ENCODE measurements at regions not wholly inside any gene's neighbourhood (a gene's known extent, or its start where the extent isn't known, plus 50 kb on each side); places are given as distances from the start of the nearest gene placed in this dataset.

- Histone ChIP-seq H3K27me3 (replicated peaks in 1 of 2; ENCODE audit: control insufficient read depth in 2 of 2, extremely low read depth in 1 of 2, insufficient read depth in 2 of 2, low read length in 1 of 2) (no peaks in the 10 kb centered on the region), H3K27ac (ENCODE audit: low read length) (no peak overlapping the region), H3K36me3 (ENCODE audit: control insufficient read depth in 2 of 2, extremely low read depth in 1 of 2, insufficient read depth in 1 of 2, low read length in 1 of 2) (no peaks in the 10 kb centered on the region), H3K9me3 (peaks cover 3% of the 10 kb centered on the region), H3K4me3 (ENCODE audit: control insufficient read depth in 1 of 2, extremely low read depth in 1 of 2, low read length in 1 of 2) (no peak overlapping the region), H3K4me1 (ENCODE audit: control insufficient read depth in 1 of 2, extremely low read depth in 1 of 2, insufficient read depth in 2 of 2, low read length in 2 of 2) (peaks cover 0 to 2% of the 10 kb centered on the region in 2 experiments)
- Mint-ChIP-seq H3K27ac (no peak overlapping the region), H3K4me3 (no peak overlapping the region), H3K36me3 (peaks cover 23% of the 10 kb centered on the region), H3K27me3 (no peaks in the 10 kb centered on the region), H3K9me3 (peaks cover 3 to 12% (median 12%) of the 10 kb centered on the region in 3 donors), H3K4me1 (peaks cover 9 to 12% (median 11%) of the 10 kb centered on the region in 3 donors)
- ATAC-seq (replicated peaks in 1 of 4) (no peak), DNase-seq (no peak)
- 71% methylated on average over 1 of the region's 2 CpGs for WGBS (ENCODE audit: insufficient coverage)
- CTCF ChIA-PET: no interaction called here
- POLR2A ChIA-PET: interaction anchor here in 1 of 2 donors (0.6 kb wide), 1 partner anchor 71 kb away, joined by 4 read pairs; no protein-coding TSS in a partner anchor
Observed at GRCh38 chr2:43117521-43118143, 108.8 kb downstream of the ZFP36L2 start.

GRCh38 chr2:43116988-43117387, 109.4 kb downstream of the ZFP36L2 start:
- Mint-ChIP-seq H3K4me1 (peaks cover 4 to 6% (median 5%) of the 10 kb centered on the region in 3 donors), H3K4me3 (no peak overlapping the region), H3K27me3 (no peaks in the 10 kb centered on the region), H3K36me3 (peaks cover 23% of the 10 kb centered on the region), H3K27ac (no peak overlapping the region), H3K9me3 (peaks cover 3 to 12% (median 12%) of the 10 kb centered on the region in 3 donors)
- Histone ChIP-seq H3K36me3 (ENCODE audit: control insufficient read depth in 2 of 2, extremely low read depth in 1 of 2, insufficient read depth in 1 of 2, low read length in 1 of 2) (no peaks in the 10 kb centered on the region), H3K4me1 (ENCODE audit: control insufficient read depth in 1 of 2, extremely low read depth in 1 of 2, insufficient read depth in 2 of 2, low read length in 2 of 2) (peaks cover 0 to 2% of the 10 kb centered on the region in 2 experiments), H3K27me3 (replicated peaks in 1 of 2; ENCODE audit: control insufficient read depth in 2 of 2, extremely low read depth in 1 of 2, insufficient read depth in 2 of 2, low read length in 1 of 2) (no peaks in the 10 kb centered on the region), H3K4me3 (ENCODE audit: control insufficient read depth in 1 of 2, extremely low read depth in 1 of 2, low read length in 1 of 2) (no peak overlapping the region), H3K27ac (ENCODE audit: low read length) (no peak overlapping the region), H3K9me3 (peaks cover 3% of the 10 kb centered on the region)
- CTCF ChIA-PET: no interaction called here
- POLR2A ChIA-PET: interaction anchor here in 1 of 2 donors (0.6 kb wide), 1 partner anchor 70 kb away, joined by 4 read pairs; no protein-coding TSS in a partner anchor
- WGBS (ENCODE audit: insufficient coverage): 86% methylated on average over 1 of the region's 3 CpGs
- no peak for ATAC-seq (replicated peaks in 1 of 4)
- no peak for DNase-seq

GRCh38 chr2:43115881-43116280, 110.5 kb downstream of the ZFP36L2 start:
- ChIA-PET POLR2A (no interaction called here), CTCF (no interaction called here)
- DNase-seq (no peak), ATAC-seq (replicated peaks in 1 of 4) (no peak)
- Histone ChIP-seq H3K27me3 (replicated peaks in 1 of 2; ENCODE audit: control insufficient read depth in 2 of 2, extremely low read depth in 1 of 2, insufficient read depth in 2 of 2, low read length in 1 of 2) (no peaks in the 10 kb centered on the region), H3K9me3 (peaks cover 3% of the 10 kb centered on the region), H3K36me3 (ENCODE audit: control insufficient read depth in 2 of 2, extremely low read depth in 1 of 2, insufficient read depth in 1 of 2, low read length in 1 of 2) (no peaks in the 10 kb centered on the region), H3K4me3 (ENCODE audit: control insufficient read depth in 1 of 2, extremely low read depth in 1 of 2, low read length in 1 of 2) (no peak overlapping the region), H3K27ac (ENCODE audit: low read length) (no peak overlapping the region), H3K4me1 (ENCODE audit: control insufficient read depth in 1 of 2, extremely low read depth in 1 of 2, insufficient read depth in 2 of 2, low read length in 2 of 2) (no peaks in the 10 kb centered on the region)
- H3K27me3 Mint-ChIP-seq: no peaks in the 10 kb centered on the region
- peaks cover 3 to 12% (median 12%) of the 10 kb centered on the region in 3 donors for H3K9me3 Mint-ChIP-seq
- no CpG with 5 or more reads among the region's 5 CpGs for WGBS (ENCODE audit: insufficient coverage)
- H3K4me1 Mint-ChIP-seq: peaks cover 0 to 5% (median 4%) of the 10 kb centered on the region in 3 donors
- H3K27ac Mint-ChIP-seq: no peak overlapping the region
- H3K36me3 Mint-ChIP-seq: peaks cover 23% of the 10 kb centered on the region
- H3K4me3 Mint-ChIP-seq: no peak overlapping the region

GRCh38 chr2:43114210-43114609, 112.2 kb downstream of the ZFP36L2 start:
- Mint-ChIP-seq H3K4me1 (peaks cover 0 to 9% (median 4%) of the 10 kb centered on the region in 3 donors), H3K9me3 (peaks cover 0 to 8% (median 7%) of the 10 kb centered on the region in 3 donors), H3K36me3 (peaks cover 17% of the 10 kb centered on the region), H3K4me3 (no peak overlapping the region), H3K27ac (no peak overlapping the region), H3K27me3 (no peaks in the 10 kb centered on the region)
- CTCF ChIA-PET: no interaction called here
- H3K27me3 ChIP-seq (replicated peaks in 1 of 2; ENCODE audit: control insufficient read depth in 2 of 2, extremely low read depth in 1 of 2, insufficient read depth in 2 of 2, low read length in 1 of 2): no peaks in the 10 kb centered on the region
- ATAC-seq (replicated peaks in 1 of 4): no peak
- no peak overlapping the region for H3K27ac ChIP-seq (ENCODE audit: low read length)
- POLR2A ChIA-PET: interaction anchor here in 1 of 2 donors (0.6 kb wide), 1 partner anchor 107 kb away, joined by 3 read pairs; no protein-coding TSS in a partner anchor
- H3K9me3 ChIP-seq: peaks cover under 1% of the 10 kb centered on the region
- DNase-seq: no peak
- no peak overlapping the region for H3K4me3 ChIP-seq (ENCODE audit: control insufficient read depth in 1 of 2, extremely low read depth in 1 of 2, low read length in 1 of 2)
- H3K4me1 ChIP-seq (ENCODE audit: control insufficient read depth in 1 of 2, extremely low read depth in 1 of 2, insufficient read depth in 2 of 2, low read length in 2 of 2): no peaks in the 10 kb centered on the region
- H3K36me3 ChIP-seq (ENCODE audit: control insufficient read depth in 2 of 2, extremely low read depth in 1 of 2, insufficient read depth in 1 of 2, low read length in 1 of 2): no peaks in the 10 kb centered on the region

GRCh38 chr2:43111788-43112554, 114.4 kb downstream of the ZFP36L2 start:
- Histone ChIP-seq H3K27ac (ENCODE audit: low read length) (no peak overlapping the region), H3K4me3 (ENCODE audit: control insufficient read depth in 1 of 2, extremely low read depth in 1 of 2, low read length in 1 of 2) (no peak overlapping the region), H3K36me3 (ENCODE audit: control insufficient read depth in 2 of 2, extremely low read depth in 1 of 2, insufficient read depth in 1 of 2, low read length in 1 of 2) (no peaks in the 10 kb centered on the region), H3K9me3 (no peaks in the 10 kb centered on the region), H3K27me3 (replicated peaks in 1 of 2; ENCODE audit: control insufficient read depth in 2 of 2, extremely low read depth in 1 of 2, insufficient read depth in 2 of 2, low read length in 1 of 2) (no peaks in the 10 kb centered on the region), H3K4me1 (ENCODE audit: control insufficient read depth in 1 of 2, extremely low read depth in 1 of 2, insufficient read depth in 2 of 2, low read length in 2 of 2) (no peaks in the 10 kb centered on the region)
- 90% methylated on average over 6 of the region's 7 CpGs for WGBS (ENCODE audit: insufficient coverage)
- POLR2A ChIA-PET: no interaction called here
- H3K27me3 Mint-ChIP-seq: no peaks in the 10 kb centered on the region
- no peaks in the 10 kb centered on the region for H3K9me3 Mint-ChIP-seq
- ATAC-seq (replicated peaks in 1 of 4) (no peak), DNase-seq (no peak)
- H3K4me3 Mint-ChIP-seq: no peak overlapping the region
- H3K4me1 Mint-ChIP-seq: peaks cover 6 to 15% (median 10%) of the 10 kb centered on the region in 3 donors
- H3K27ac Mint-ChIP-seq: no peak overlapping the region
- CTCF ChIA-PET: no interaction called here
- peaks cover 4% of the 10 kb centered on the region for H3K36me3 Mint-ChIP-seq

- Histone ChIP-seq H3K4me3 (ENCODE audit: control insufficient read depth in 1 of 2, extremely low read depth in 1 of 2, low read length in 1 of 2) (no peak overlapping the region), H3K36me3 (ENCODE audit: control insufficient read depth in 2 of 2, extremely low read depth in 1 of 2, insufficient read depth in 1 of 2, low read length in 1 of 2) (no peaks in the 10 kb centered on the region), H3K27me3 (replicated peaks in 1 of 2; ENCODE audit: control insufficient read depth in 2 of 2, extremely low read depth in 1 of 2, insufficient read depth in 2 of 2, low read length in 1 of 2) (no peaks in the 10 kb centered on the region), H3K9me3 (no peaks in the 10 kb centered on the region), H3K4me1 (ENCODE audit: control insufficient read depth in 1 of 2, extremely low read depth in 1 of 2, insufficient read depth in 2 of 2, low read length in 2 of 2) (no peaks in the 10 kb centered on the region), H3K27ac (ENCODE audit: low read length) (no peak overlapping the region)
- ATAC-seq (replicated peaks in 1 of 4): no peak
- 93% methylated on average over 3 of the region's 10 CpGs for WGBS (ENCODE audit: insufficient coverage)
- no peak overlapping the region for H3K27ac Mint-ChIP-seq
- H3K27me3 Mint-ChIP-seq: no peaks in the 10 kb centered on the region
- ChIA-PET CTCF (interaction anchor here in 1 of 2 donors (0.7 kb wide), 1 partner anchor 560 kb away, joined by 3 read pairs; no protein-coding TSS in a partner anchor), POLR2A (interaction anchor here in 1 of 2 donors (0.7 kb wide), 1 partner anchor 20 kb away, joined by 3 read pairs; no protein-coding TSS in a partner anchor)
- DNase-seq: no peak
- no peaks in the 10 kb centered on the region for H3K9me3 Mint-ChIP-seq
- no peak overlapping the region for H3K4me3 Mint-ChIP-seq
- H3K36me3 Mint-ChIP-seq: peaks cover 5% of the 10 kb centered on the region
- peaks cover 3 to 28% (median 25%) of the 10 kb centered on the region in 3 donors for H3K4me1 Mint-ChIP-seq
Observed at GRCh38 chr2:43110442-43110871, 115.9 kb downstream of the ZFP36L2 start.

All from T-cell (primary cell).